H9 (cell line): ENCODE measurements at regions not wholly inside any gene's neighbourhood (a gene's known extent, or its start where the extent isn't known, plus 50 kb on each side); places are given as distances from the start of the nearest gene placed in this dataset.

Experiments
- DNase-seq: peaks from one replicate; pipeline ENCODE4 v3.0.0-alpha.2; 2017
- H2AFZ ChIP-seq: one replicate; pipeline ENCODE4 v1.6.1; 2013; ENCODE audit warnings: mild to moderate bottlenecking, low read length, control low read depth, moderate library complexity
- H2AK5ac ChIP-seq: 2 replicates; pipeline ENCODE4 v1.6.1; 2013; ENCODE audit warnings: low read length, control low read depth, mixed read lengths; ENCODE audit not compliant: insufficient read length
- H2BK120ac ChIP-seq: one replicate; pipeline ENCODE4 v1.6.1; 2013; ENCODE audit warnings: low read depth, mild to moderate bottlenecking, low read length, control low read depth, inconsistent platforms; ENCODE audit not compliant: poor library complexity, severe bottlenecking
- H2BK12ac ChIP-seq: 2 replicates; pipeline ENCODE4 v1.6.1; 2013; ENCODE audit warnings: low read length, control low read depth, mixed read lengths, low read depth; ENCODE audit not compliant: insufficient read length
- H2BK15ac ChIP-seq: 2 replicates; pipeline ENCODE4 v1.6.1; 2013; ENCODE audit warnings: low read depth, low read length, control low read depth
- H2BK20ac ChIP-seq: one replicate; pipeline ENCODE4 v1.6.1; 2013; ENCODE audit warnings: low read depth, mild to moderate bottlenecking, low read length, control low read depth, inconsistent platforms; ENCODE audit not compliant: poor library complexity, severe bottlenecking
- H2BK5ac ChIP-seq: 2 replicates; pipeline ENCODE4 v1.6.1; 2013; ENCODE audit warnings: low read length, control low read depth, mixed read lengths; ENCODE audit not compliant: insufficient read length
- H3K14ac ChIP-seq: 2 replicates; pipeline ENCODE4 v1.6.1; 2013; ENCODE audit warnings: low read length, control low read depth; ENCODE audit not compliant: insufficient read depth
- H3K18ac ChIP-seq: 2 replicates; pipeline ENCODE4 v1.6.1; 2013; ENCODE audit warnings: low read depth, mild to moderate bottlenecking, mixed read lengths, low read length, control low read depth; ENCODE audit not compliant: insufficient read length
- H3K23ac ChIP-seq: 2 replicates; pipeline ENCODE4 v1.6.1; 2013; ENCODE audit warnings: low read length, control low read depth, mixed read lengths, low read depth; ENCODE audit not compliant: insufficient read length
- H3K23me2 ChIP-seq: 2 replicates; pipeline ENCODE4 v1.6.1; 2013; ENCODE audit warnings: low read depth, mild to moderate bottlenecking, mixed read lengths, low read length, control low read depth; ENCODE audit not compliant: insufficient read length, poor library complexity, severe bottlenecking
- H3K27ac ChIP-seq: 2 replicates; pipeline ENCODE4 v1.5.1; 2013; ENCODE audit warnings: low read length, control low read depth, mixed read lengths, low read depth; ENCODE audit not compliant: insufficient read length
- H3K27me3 ChIP-seq: 2 replicates; pipeline ENCODE4 v1.6.1; 2013; ENCODE audit warnings: low read length, control low read depth, inconsistent platforms; ENCODE audit not compliant: insufficient read depth
- H3K4ac ChIP-seq: 2 replicates; pipeline ENCODE4 v1.6.1; 2013; ENCODE audit warnings: low read depth, mild to moderate bottlenecking, control low read depth, inconsistent platforms, low read length, moderate library complexity
- H3K4me1 ChIP-seq: 2 replicates; pipeline ENCODE4 v1.6.1; 2013; ENCODE audit warnings: low read length, control low read depth, inconsistent platforms; ENCODE audit not compliant: insufficient read depth
- H3K4me2 ChIP-seq: 2 replicates; pipeline ENCODE4 v1.6.1; 2013; ENCODE audit warnings: low read length, control low read depth, mixed read lengths; ENCODE audit not compliant: insufficient read length, insufficient read depth
- H3K56ac ChIP-seq: 2 replicates; pipeline ENCODE4 v1.6.1; 2013; ENCODE audit warnings: low read depth, mild to moderate bottlenecking, mixed read lengths, low read length, control low read depth; ENCODE audit not compliant: insufficient read length
- H3K79me1 ChIP-seq: 2 replicates; pipeline ENCODE4 v1.6.1; 2013; ENCODE audit warnings: low read depth, mild to moderate bottlenecking, moderate library complexity, low read length, control low read depth, inconsistent platforms; ENCODE audit not compliant: insufficient read depth, poor library complexity, severe bottlenecking
- H3K79me2 ChIP-seq: 2 replicates; pipeline ENCODE4 v1.6.1; 2013; ENCODE audit warnings: low read length, control low read depth, inconsistent platforms; ENCODE audit not compliant: insufficient read depth
- H3K9ac ChIP-seq: 2 replicates; pipeline ENCODE4 v1.6.1; 2013; ENCODE audit warnings: low read length, control low read depth, mixed read lengths; ENCODE audit not compliant: insufficient read length; ENCODE audit errors: extremely low read depth
- H3K9me3 ChIP-seq: one replicate; pipeline ENCODE4 v1.6.1; 2013; ENCODE audit warnings: low read depth, low read length, inconsistent platforms; ENCODE audit not compliant: control insufficient read depth
- H3T11ph ChIP-seq: one replicate; pipeline ENCODE4 v1.6.1; 2013; ENCODE audit warnings: mild to moderate bottlenecking, low read length, control low read depth, inconsistent platforms
- H4K20me1 ChIP-seq: one replicate; pipeline ENCODE4 v1.6.1; 2013; ENCODE audit not compliant: control insufficient read depth, insufficient read length, insufficient read depth
- H4K5ac ChIP-seq: 2 replicates; pipeline ENCODE4 v1.6.1; 2013; ENCODE audit warnings: low read depth, mild to moderate bottlenecking, mixed read lengths, low read length, control low read depth; ENCODE audit not compliant: insufficient read length
- H4K8ac ChIP-seq: replicated peaks from 2 replicates; pipeline ENCODE4 v1.6.1; 2013; ENCODE audit warnings: low read length, control low read depth, mixed read lengths, low read depth; ENCODE audit not compliant: insufficient read length
- H4K91ac ChIP-seq: 2 replicates; pipeline ENCODE4 v1.6.1; 2013; ENCODE audit warnings: low read depth, mild to moderate bottlenecking, moderate library complexity, mixed read lengths, low read length, control low read depth; ENCODE audit not compliant: insufficient read length
- H3K27ac Mint-ChIP-seq, 3 experiments: 2 replicates in 2 of 3; 3 replicates in 1 of 3; pipeline ENCODE4 v1.8.0; 2020 to 2021; ENCODE audit warnings: mixed read lengths in 3 of 3, mild to moderate bottlenecking in 1 of 3, moderate library complexity in 1 of 3
- H3K27me3 Mint-ChIP-seq: 2 replicates; pipeline ENCODE4 v1.8.0; 2021; ENCODE audit warnings: low read depth, mild to moderate bottlenecking, moderate library complexity, mixed read lengths
- H3K36me3 Mint-ChIP-seq, 3 experiments: 2 replicates in 2 of 3; 3 replicates in 1 of 3; pipeline ENCODE4 v1.8.0; 2020 to 2021; ENCODE audit warnings: low read depth in 3 of 3, mixed read lengths in 3 of 3; ENCODE audit not compliant: insufficient read depth in 1 of 3
- H3K4me1 Mint-ChIP-seq, 2 experiments: 2 replicates each; pipeline ENCODE4 v1.8.0; 2020; ENCODE audit warnings: mixed read lengths in 2 of 2
- H3K4me3 Mint-ChIP-seq, 2 experiments: 2 replicates in 1 of 2; 3 replicates in 1 of 2; pipeline ENCODE4 v1.8.0; 2020 to 2021; ENCODE audit warnings: mild to moderate bottlenecking in 2 of 2, mixed read lengths in 2 of 2, moderate library complexity in 1 of 2
- H3K9me3 Mint-ChIP-seq, 2 experiments: 2 replicates in 1 of 2; 3 replicates in 1 of 2; pipeline ENCODE4 v1.8.0; 2020; ENCODE audit warnings: mild to moderate bottlenecking in 2 of 2, mixed read lengths in 2 of 2, moderate library complexity in 1 of 2
- WGBS: extraction: QIAGEN DNeasy Blood & Tissue Kit; methylation state at CpG from one replicate; pipeline ENCODE4 v1.1.7; 2013; ENCODE audit warnings: missing lambda C conversion rate, low lambda C conversion rate, mixed read lengths; ENCODE audit not compliant: insufficient read length; ENCODE audit errors: extremely low coverage; 5-methylcytosine and 5-hydroxymethylcytosine counted together
- TF ChIP-seq, protein P1 (sequence below): fragments of 200-600 bp; sonication (generic); conservative IDR thresholded peaks from 3 replicates; pipeline ENCODE4 v1.8.0; 2021; ENCODE audit warnings: antibody characterized with exemption, mild to moderate bottlenecking

DNA sequence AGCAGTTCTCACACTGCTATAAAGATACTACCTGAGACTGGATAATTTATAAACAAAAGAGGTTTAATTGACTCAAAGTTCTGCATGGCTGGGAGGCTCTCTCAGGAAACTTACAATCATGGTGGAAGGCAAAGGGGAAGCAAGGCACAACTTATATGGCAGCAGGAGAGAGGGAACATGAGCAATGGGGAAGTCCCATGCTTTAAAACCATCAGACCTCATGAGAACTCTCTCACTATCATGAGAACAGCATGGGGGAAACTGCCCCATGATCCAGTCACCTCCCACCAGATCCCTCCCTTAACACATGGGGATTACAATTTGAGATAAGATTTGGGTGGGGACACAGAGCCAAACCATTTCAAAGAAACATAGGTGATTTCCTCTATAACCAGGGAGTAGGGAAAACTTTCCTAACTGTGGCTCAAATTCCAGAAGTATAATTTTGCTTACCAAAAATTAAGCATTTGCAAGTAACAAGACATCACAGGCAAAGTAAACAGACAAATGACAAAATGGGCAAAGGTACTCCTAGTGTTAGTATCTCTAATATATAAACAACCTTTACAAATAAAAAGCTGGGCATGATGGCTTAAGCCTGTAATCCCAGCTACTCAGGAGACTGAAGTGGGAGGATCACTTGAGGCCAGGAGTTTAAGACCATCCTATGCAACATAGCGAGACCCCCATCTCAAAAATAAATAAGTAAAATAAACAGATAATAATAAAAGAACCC is 88.0 kb downstream of the KBTBD2 start:
- Histone ChIP-seq H3K9ac (no peak overlapping the region), H2BK12ac (no peak overlapping the region), H2AFZ (no peak overlapping the region), H3K4me2 (no peak overlapping the region), H3K4me1 (no peaks in the 10 kb centered on the region), H3K27ac (no peak overlapping the region), H4K5ac (no peak overlapping the region), H3K14ac (no peak overlapping the region), H3K27me3 (no peaks in the 10 kb centered on the region), H2AK5ac (no peak overlapping the region), H4K8ac (no peak overlapping the region), H3T11ph (no peak overlapping the region), H2BK5ac (no peak overlapping the region), H3K79me2 (no peaks in the 10 kb centered on the region), H2BK15ac (no peak overlapping the region), H4K91ac (no peak overlapping the region), H3K4ac (no peak overlapping the region), H2BK120ac (no peak overlapping the region), H4K20me1 (no peaks in the 10 kb centered on the region), H3K9me3 (peaks cover 18% of the 10 kb centered on the region), H2BK20ac (no peak overlapping the region), H3K79me1 (no peaks in the 10 kb centered on the region), H3K18ac (no peak overlapping the region), H3K56ac (no peak overlapping the region), H3K23me2 (no peaks in the 10 kb centered on the region), H3K23ac (no peak overlapping the region)
- TF ChIP-seq, protein P1, sequence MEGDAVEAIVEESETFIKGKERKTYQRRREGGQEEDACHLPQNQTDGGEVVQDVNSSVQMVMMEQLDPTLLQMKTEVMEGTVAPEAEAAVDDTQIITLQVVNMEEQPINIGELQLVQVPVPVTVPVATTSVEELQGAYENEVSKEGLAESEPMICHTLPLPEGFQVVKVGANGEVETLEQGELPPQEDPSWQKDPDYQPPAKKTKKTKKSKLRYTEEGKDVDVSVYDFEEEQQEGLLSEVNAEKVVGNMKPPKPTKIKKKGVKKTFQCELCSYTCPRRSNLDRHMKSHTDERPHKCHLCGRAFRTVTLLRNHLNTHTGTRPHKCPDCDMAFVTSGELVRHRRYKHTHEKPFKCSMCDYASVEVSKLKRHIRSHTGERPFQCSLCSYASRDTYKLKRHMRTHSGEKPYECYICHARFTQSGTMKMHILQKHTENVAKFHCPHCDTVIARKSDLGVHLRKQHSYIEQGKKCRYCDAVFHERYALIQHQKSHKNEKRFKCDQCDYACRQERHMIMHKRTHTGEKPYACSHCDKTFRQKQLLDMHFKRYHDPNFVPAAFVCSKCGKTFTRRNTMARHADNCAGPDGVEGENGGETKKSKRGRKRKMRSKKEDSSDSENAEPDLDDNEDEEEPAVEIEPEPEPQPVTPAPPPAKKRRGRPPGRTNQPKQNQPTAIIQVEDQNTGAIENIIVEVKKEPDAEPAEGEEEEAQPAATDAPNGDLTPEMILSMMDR: no peak
- Mint-ChIP-seq H3K4me1 (no peaks in the 10 kb centered on the region), H3K36me3 (peaks cover 21 to 26% (median 21%) of the 10 kb centered on the region in 3 experiments), H3K27ac (no peak overlapping the region), H3K9me3 (peaks cover 31 to 32% of the 10 kb centered on the region in 2 experiments), H3K4me3 (no peak overlapping the region), H3K27me3 (peaks cover 20% of the 10 kb centered on the region)
- no peak for DNase-seq
- no CpG with 5 or more reads among the region's 1 CpG for WGBS
